CD14-positive monocyte (primary cell): ENCODE measurements at regions not wholly inside any gene's neighbourhood (a gene's known extent, or its start where the extent isn't known, plus 50 kb on each side); places are given as distances from the start of the nearest gene placed in this dataset.

Experiments
- DNase-seq, 3 donors: peaks; one replicate each; pipeline ENCODE4 v3.0.0-alpha.2; 2011 to 2022
- H2AFZ ChIP-seq: 2 replicates; pipeline ENCODE4 v1.6.0; 2012; ENCODE audit warnings: mild to moderate bottlenecking, low read depth, low read length, inconsistent platforms; ENCODE audit not compliant: insufficient read depth, poor library complexity, severe bottlenecking
- H3K27ac ChIP-seq, 2 donors: 1 replicate in 1 of 2; 2 replicates in 1 of 2; pipeline ENCODE4 v1.5.1; 2012 to 2013; ENCODE audit warnings: low read length in 2 of 2, control low read depth in 1 of 2, inconsistent platforms in 1 of 2, low read depth in 1 of 2, mild to moderate bottlenecking in 1 of 2
- H3K27me3 ChIP-seq, 2 donors: one replicate each; pipeline versions ENCODE4 v1.6.0 to v1.6.1; 2011 to 2013; ENCODE audit warnings: low read length in 2 of 2; ENCODE audit not compliant: control insufficient read depth in 2 of 2, insufficient read depth in 2 of 2
- H3K36me3 ChIP-seq, 2 donors: replicated peaks in 1 of 2; 1 replicate in 1 of 2; 2 replicates in 1 of 2; pipeline versions ENCODE4 v1.5.1 to v1.6.1; 2012 to 2013; ENCODE audit warnings: low read length in 2 of 2, control low read depth in 1 of 2, inconsistent platforms in 1 of 2, mild to moderate bottlenecking in 1 of 2; ENCODE audit not compliant: insufficient read depth in 2 of 2, control insufficient read depth in 1 of 2
- H3K4me1 ChIP-seq, 2 donors: 1 replicate in 1 of 2; 2 replicates in 1 of 2; pipeline versions ENCODE4 v1.5.1 to v1.6.1; 2012 to 2013; ENCODE audit warnings: low read length in 2 of 2, control low read depth in 1 of 2, inconsistent platforms in 1 of 2, mild to moderate bottlenecking in 1 of 2, moderate library complexity in 1 of 2; ENCODE audit not compliant: insufficient read depth in 2 of 2, control insufficient read depth in 1 of 2
- H3K4me2 ChIP-seq: replicated peaks from 2 replicates; pipeline ENCODE3; 2012; ENCODE audit warnings: low read length, moderate library complexity, mild to moderate bottlenecking; ENCODE audit not compliant: poor library complexity, severe bottlenecking; ENCODE audit errors: extremely low read depth
- H3K4me3 ChIP-seq, 3 experiments: fragments of 200-600 bp in 1 of 3; sonication (generic) in 1 of 3; replicated peaks in 1 of 3; 1 replicate in 2 of 3; 2 replicates in 1 of 3; pipeline ENCODE4 v1.5.1; 2011 to 2013; ENCODE audit warnings: low read length in 3 of 3, mild to moderate bottlenecking in 3 of 3, control low read depth in 2 of 3, low read depth in 2 of 3, inconsistent platforms in 1 of 3, moderate library complexity in 1 of 3
- H3K79me2 ChIP-seq: 2 replicates; pipeline ENCODE4 v1.6.0; 2012; ENCODE audit warnings: mild to moderate bottlenecking, control low read depth, inconsistent platforms, low read length, moderate library complexity; ENCODE audit not compliant: insufficient read depth
- H3K9ac ChIP-seq: 2 replicates; pipeline ENCODE4 v1.6.0; 2017; ENCODE audit warnings: low read length, mild to moderate bottlenecking; ENCODE audit not compliant: insufficient read depth, poor library complexity, severe bottlenecking
- H3K9me3 ChIP-seq, 2 donors: replicated peaks in 1 of 2; 1 replicate in 1 of 2; 2 replicates in 1 of 2; pipeline versions ENCODE4 v1.5.1 to v1.6.1; 2012 to 2013; ENCODE audit warnings: low read length in 2 of 2, control low read depth in 1 of 2; ENCODE audit not compliant: control insufficient read depth in 1 of 2, insufficient read depth in 1 of 2
- H4K20me1 ChIP-seq: 2 replicates; pipeline ENCODE4 v1.6.0; 2012; ENCODE audit warnings: mild to moderate bottlenecking, low read length, control low read depth, moderate library complexity; ENCODE audit not compliant: insufficient read depth
- H3K27ac Mint-ChIP-seq, 7 donors: one replicate each; pipeline ENCODE4 v1.8.0; 2020; ENCODE audit warnings: mild to moderate bottlenecking in 7 of 7, mixed read lengths in 7 of 7, moderate library complexity in 6 of 7, inconsistent platforms in 2 of 7
- H3K27me3 Mint-ChIP-seq, 3 donors: one replicate each; pipeline ENCODE4 v1.8.0; 2021 to 2022; ENCODE audit warnings: low read depth in 3 of 3, mild to moderate bottlenecking in 3 of 3, mixed read lengths in 3 of 3, moderate library complexity in 3 of 3, inconsistent platforms in 1 of 3
- H3K36me3 Mint-ChIP-seq, 2 donors: one replicate each; pipeline ENCODE4 v1.8.0; 2020; ENCODE audit warnings: mixed read lengths in 2 of 2, inconsistent platforms in 1 of 2, mild to moderate bottlenecking in 1 of 2
- H3K4me1 Mint-ChIP-seq: one replicate; pipeline ENCODE4 v1.8.0; 2020; ENCODE audit warnings: mild to moderate bottlenecking, mixed read lengths
- H3K4me3 Mint-ChIP-seq, 2 donors: one replicate each; pipeline ENCODE4 v1.8.0; 2020; ENCODE audit warnings: mild to moderate bottlenecking in 2 of 2, mixed read lengths in 2 of 2, moderate library complexity in 1 of 2
- H3K9me3 Mint-ChIP-seq, 7 donors: one replicate each; pipeline ENCODE4 v1.8.0; 2020 to 2022; ENCODE audit warnings: mixed read lengths in 7 of 7, mild to moderate bottlenecking in 6 of 7, moderate library complexity in 6 of 7, inconsistent platforms in 2 of 7
- WGBS: methylation state at CpG from one replicate; pipeline ENCODE4 v1.1.5; 2013; ENCODE audit warnings: missing lambda C conversion rate; ENCODE audit not compliant: insufficient coverage; 5-methylcytosine and 5-hydroxymethylcytosine counted together
- intact Hi-C, 2 donors: fragments of 100-400 bp; cut with micrococcal nuclease; formaldehyde crosslinking; loops; one replicate each; pipeline versions ENCODE4 v1.15.0 to v1.15.1; 2023
- TF ChIP-seq, protein P1 (sequence below): fragments of 200-600 bp; IDR thresholded peaks from one replicate; pipeline ENCODE4 v1.8.0; 2022; ENCODE audit warnings: antibody characterized with exemption, mild to moderate bottlenecking

DNA sequence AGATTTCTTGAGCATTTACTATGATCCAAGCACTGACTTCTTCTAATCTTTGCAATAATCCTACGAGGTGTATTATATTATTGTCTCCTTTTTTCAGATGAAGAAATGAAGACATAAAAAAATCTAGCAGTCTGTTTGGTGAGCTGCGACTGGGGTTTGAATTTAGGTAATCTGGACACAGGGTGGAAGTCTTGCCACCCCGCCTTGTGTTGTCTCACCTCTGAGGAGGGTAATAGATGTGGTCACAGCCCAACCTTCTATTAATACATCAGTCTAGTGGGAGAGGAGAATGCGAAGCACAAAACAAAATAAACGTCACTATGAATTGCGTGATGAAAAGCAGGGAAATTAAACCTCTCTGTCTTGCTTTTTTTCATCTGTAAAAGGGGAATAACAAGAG, 993.9 kb downstream of the VRK1 start:
- Histone ChIP-seq H3K9me3 (no peaks in the 10 kb centered on the region), H3K79me2 (no peaks in the 10 kb centered on the region), H3K4me2 (no peak overlapping the region), H3K27ac (no peak overlapping the region), H3K9ac (no peak overlapping the region), H3K4me1 (no peaks in the 10 kb centered on the region), H2AFZ (no peak overlapping the region), H3K27me3 (no peaks in the 10 kb centered on the region), H3K4me3 (no peak overlapping the region), H4K20me1 (no peaks in the 10 kb centered on the region), H3K36me3 (no peaks in the 10 kb centered on the region)
- Mint-ChIP-seq H3K27me3 (peaks cover 0 to 3% (median 0%) of the 10 kb centered on the region in 3 donors), H3K27ac (no peak overlapping the region), H3K4me3 (no peak overlapping the region), H3K36me3 (no peaks in the 10 kb centered on the region), H3K9me3 (peaks cover 0 to 3% (median 0%) of the 10 kb centered on the region in 7 donors), H3K4me1 (no peaks in the 10 kb centered on the region)
- TF ChIP-seq, protein P1, sequence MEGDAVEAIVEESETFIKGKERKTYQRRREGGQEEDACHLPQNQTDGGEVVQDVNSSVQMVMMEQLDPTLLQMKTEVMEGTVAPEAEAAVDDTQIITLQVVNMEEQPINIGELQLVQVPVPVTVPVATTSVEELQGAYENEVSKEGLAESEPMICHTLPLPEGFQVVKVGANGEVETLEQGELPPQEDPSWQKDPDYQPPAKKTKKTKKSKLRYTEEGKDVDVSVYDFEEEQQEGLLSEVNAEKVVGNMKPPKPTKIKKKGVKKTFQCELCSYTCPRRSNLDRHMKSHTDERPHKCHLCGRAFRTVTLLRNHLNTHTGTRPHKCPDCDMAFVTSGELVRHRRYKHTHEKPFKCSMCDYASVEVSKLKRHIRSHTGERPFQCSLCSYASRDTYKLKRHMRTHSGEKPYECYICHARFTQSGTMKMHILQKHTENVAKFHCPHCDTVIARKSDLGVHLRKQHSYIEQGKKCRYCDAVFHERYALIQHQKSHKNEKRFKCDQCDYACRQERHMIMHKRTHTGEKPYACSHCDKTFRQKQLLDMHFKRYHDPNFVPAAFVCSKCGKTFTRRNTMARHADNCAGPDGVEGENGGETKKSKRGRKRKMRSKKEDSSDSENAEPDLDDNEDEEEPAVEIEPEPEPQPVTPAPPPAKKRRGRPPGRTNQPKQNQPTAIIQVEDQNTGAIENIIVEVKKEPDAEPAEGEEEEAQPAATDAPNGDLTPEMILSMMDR: no peak
- intact Hi-C loops: no loop called here
- WGBS: no CpG with 5 or more reads among the region's 6 CpGs
- DNase-seq: no peak

DNA sequence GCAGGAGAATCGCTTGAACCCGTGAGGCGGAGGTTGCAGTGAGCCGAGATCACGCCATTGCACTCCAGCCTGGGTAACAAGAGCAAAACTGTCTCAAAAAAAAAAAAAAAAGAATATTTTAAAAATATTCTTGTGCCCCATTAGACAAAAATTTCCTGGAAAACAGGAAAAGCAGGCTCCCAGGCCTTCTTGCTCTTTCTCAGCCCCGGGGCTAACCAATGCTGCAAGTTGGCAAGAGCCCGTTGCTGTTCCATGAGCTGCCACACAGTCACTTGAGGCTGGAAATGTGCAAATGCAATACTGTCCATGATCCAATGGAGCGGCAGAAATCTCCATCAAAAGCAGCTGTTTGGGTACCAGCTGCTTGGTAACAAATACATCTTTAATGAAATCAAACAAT, 994.7 kb downstream of the VRK1 start:
- H3K27me3 ChIP-seq: no peaks in the 10 kb centered on the region
- H3K79me2 ChIP-seq: no peaks in the 10 kb centered on the region
- H3K4me3 ChIP-seq: no peak overlapping the region
- no peak overlapping the region for H3K27ac Mint-ChIP-seq
- 83% methylated on average over 2 of the region's 8 CpGs for WGBS
- H3K27me3 Mint-ChIP-seq: peaks cover 0 to 3% (median 0%) of the 10 kb centered on the region in 3 donors
- H4K20me1 ChIP-seq: no peaks in the 10 kb centered on the region
- no peaks in the 10 kb centered on the region for H3K36me3 Mint-ChIP-seq
- no peak for DNase-seq
- TF ChIP-seq, protein P1: no peak
- no peaks in the 10 kb centered on the region for H3K4me1 Mint-ChIP-seq
- H3K27ac ChIP-seq: no peak overlapping the region
- H3K4me1 ChIP-seq: no peaks in the 10 kb centered on the region
- no peak overlapping the region for H3K4me2 ChIP-seq
- no peaks in the 10 kb centered on the region for H3K36me3 ChIP-seq
- no peak overlapping the region for H3K9ac ChIP-seq
- H2AFZ ChIP-seq: no peak overlapping the region
- H3K9me3 Mint-ChIP-seq: peaks cover 0 to 3% (median 0%) of the 10 kb centered on the region in 7 donors
- intact Hi-C loops: no loop called here
- H3K4me3 Mint-ChIP-seq: no peak overlapping the region
- H3K9me3 ChIP-seq: no peaks in the 10 kb centered on the region
